ENCODE measurements at regions not wholly inside any gene's neighbourhood (a gene's known extent, or its start where the extent isn't known, plus 50 kb on each side); places are given as distances from the start of the nearest gene placed in this dataset.

GRCh38 chr9:105967797-105968196 lies 273.5 kb downstream of the TMEM38B start:
- TF ChIP-seq, protein P1, sequence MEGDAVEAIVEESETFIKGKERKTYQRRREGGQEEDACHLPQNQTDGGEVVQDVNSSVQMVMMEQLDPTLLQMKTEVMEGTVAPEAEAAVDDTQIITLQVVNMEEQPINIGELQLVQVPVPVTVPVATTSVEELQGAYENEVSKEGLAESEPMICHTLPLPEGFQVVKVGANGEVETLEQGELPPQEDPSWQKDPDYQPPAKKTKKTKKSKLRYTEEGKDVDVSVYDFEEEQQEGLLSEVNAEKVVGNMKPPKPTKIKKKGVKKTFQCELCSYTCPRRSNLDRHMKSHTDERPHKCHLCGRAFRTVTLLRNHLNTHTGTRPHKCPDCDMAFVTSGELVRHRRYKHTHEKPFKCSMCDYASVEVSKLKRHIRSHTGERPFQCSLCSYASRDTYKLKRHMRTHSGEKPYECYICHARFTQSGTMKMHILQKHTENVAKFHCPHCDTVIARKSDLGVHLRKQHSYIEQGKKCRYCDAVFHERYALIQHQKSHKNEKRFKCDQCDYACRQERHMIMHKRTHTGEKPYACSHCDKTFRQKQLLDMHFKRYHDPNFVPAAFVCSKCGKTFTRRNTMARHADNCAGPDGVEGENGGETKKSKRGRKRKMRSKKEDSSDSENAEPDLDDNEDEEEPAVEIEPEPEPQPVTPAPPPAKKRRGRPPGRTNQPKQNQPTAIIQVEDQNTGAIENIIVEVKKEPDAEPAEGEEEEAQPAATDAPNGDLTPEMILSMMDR (IDR thresholded peaks at IDR 0.05; ENCODE audit: control extremely low read depth, extremely low read depth): no peak
- H3K27ac ChIP-seq (ENCODE audit: low read depth in 1 of 2, low read length in 1 of 2): no peak overlapping the region
- H3K4me1 ChIP-seq (ENCODE audit: control insufficient read depth in 5 of 5, insufficient read depth in 5 of 5, low read length in 5 of 5): peaks cover 0 to 9% (median 0%) of the 10 kb centered on the region in 5 donors
- no peaks in the 10 kb centered on the region for H3K27me3 ChIP-seq (ENCODE audit: control insufficient read depth in 3 of 3, insufficient read depth in 3 of 3, low read length in 2 of 3)
- no peak overlapping the region for H3K4me3 ChIP-seq
- DNase-seq (no peak), ATAC-seq (ENCODE audit: insufficient read depth, low FRiP score) (no peak)
- no peaks in the 10 kb centered on the region for H3K9me3 ChIP-seq (ENCODE audit: control insufficient read depth in 4 of 4, insufficient read depth in 3 of 4, low read length in 3 of 4)
- H3K36me3 ChIP-seq (ENCODE audit: control insufficient read depth in 4 of 4, insufficient read depth in 4 of 4, low read length in 4 of 4): no peaks in the 10 kb centered on the region
- WGBS, 2 donors: 61 to 80% methylated on average over 2 of the region's 2 CpGs
- no peak overlapping the region for H3K9ac ChIP-seq (ENCODE audit: insufficient read depth in 1 of 2, low read length in 2 of 2)

- TF ChIP-seq, protein P1 (IDR thresholded peaks at IDR 0.05; ENCODE audit: control extremely low read depth, extremely low read depth): no peak
- 94 to 95% methylated on average over 4 of the region's 4 CpGs for WGBS, 2 donors
- Histone ChIP-seq H3K27me3 (ENCODE audit: control insufficient read depth in 3 of 3, insufficient read depth in 3 of 3, low read length in 2 of 3) (no peaks in the 10 kb centered on the region), H3K4me1 (ENCODE audit: control insufficient read depth in 5 of 5, insufficient read depth in 5 of 5, low read length in 5 of 5) (peaks cover 0 to 7% (median 0%) of the 10 kb centered on the region in 5 donors), H3K9me3 (ENCODE audit: control insufficient read depth in 4 of 4, insufficient read depth in 3 of 4, low read length in 3 of 4) (no peaks in the 10 kb centered on the region), H3K27ac (ENCODE audit: low read depth in 1 of 2, low read length in 1 of 2) (no peak overlapping the region), H3K36me3 (ENCODE audit: control insufficient read depth in 4 of 4, insufficient read depth in 4 of 4, low read length in 4 of 4) (no peaks in the 10 kb centered on the region), H3K4me3 (no peak overlapping the region), H3K9ac (ENCODE audit: insufficient read depth in 1 of 2, low read length in 2 of 2) (no peak overlapping the region)
- ATAC-seq (ENCODE audit: insufficient read depth, low FRiP score) (no peak), DNase-seq (no peak)
These were observed 274.6 kb downstream of the TMEM38B start for GRCh38 chr9:105968811-105969466.

- WGBS, 2 donors: 77 to 82% methylated on average over 1 of the region's 1 CpG
These were observed 275.3 kb downstream of the TMEM38B start for GRCh38 chr9:105969636-105970035.

More at GRCh38 chr9:105969636-105970035, 275.3 kb downstream of the TMEM38B start:
- TF ChIP-seq, protein P1 (IDR thresholded peaks at IDR 0.05; ENCODE audit: control extremely low read depth, extremely low read depth): no peak
- H3K27ac ChIP-seq (ENCODE audit: low read depth in 1 of 2, low read length in 1 of 2): no peak overlapping the region
- no peak for DNase-seq
- H3K9me3 ChIP-seq (ENCODE audit: control insufficient read depth in 4 of 4, insufficient read depth in 3 of 4, low read length in 3 of 4): no peaks in the 10 kb centered on the region
- ATAC-seq (ENCODE audit: insufficient read depth, low FRiP score): no peak
- H3K9ac ChIP-seq (ENCODE audit: insufficient read depth in 1 of 2, low read length in 2 of 2): no peak overlapping the region
- no peaks in the 10 kb centered on the region for H3K27me3 ChIP-seq (ENCODE audit: control insufficient read depth in 3 of 3, insufficient read depth in 3 of 3, low read length in 2 of 3)
- peaks cover 0 to 8% (median 0%) of the 10 kb centered on the region in 5 donors for H3K4me1 ChIP-seq (ENCODE audit: control insufficient read depth in 5 of 5, insufficient read depth in 5 of 5, low read length in 5 of 5)
- no peak overlapping the region for H3K4me3 ChIP-seq
- H3K36me3 ChIP-seq (ENCODE audit: control insufficient read depth in 4 of 4, insufficient read depth in 4 of 4, low read length in 4 of 4): no peaks in the 10 kb centered on the region
